Tibial nerve (tissue), 4 donors: ENCODE measurements at regions not wholly inside any gene's neighbourhood (a gene's known extent, or its start where the extent isn't known, plus 50 kb on each side); places are given as distances from the start of the nearest gene placed in this dataset.

Experiments used
- DNase-seq, 2 donors: peaks; one replicate each; pipeline ENCODE4 v3.0.0-alpha.2; 2019; ENCODE audit warnings: low spot score in 2 of 2
- H3K27ac ChIP-seq, 4 donors: fragments of 200-600 bp; sonication (generic) in 3 of 4; one replicate each; pipeline ENCODE4 v1.5.1; 2017 to 2019; ENCODE audit warnings: mild to moderate bottlenecking in 1 of 4
- H3K27me3 ChIP-seq, 2 donors: fragments of 200-600 bp; sonication (generic) in 1 of 2; one replicate each; pipeline versions ENCODE4 v1.5.1 to v1.6.0; 2017 to 2019
- H3K36me3 ChIP-seq, 3 donors: fragments of 200-600 bp; sonication (generic); one replicate each; pipeline ENCODE4 v1.5.1; 2018 to 2019
- H3K4me1 ChIP-seq, 4 donors: fragments of 200-600 bp; sonication (generic) in 3 of 4; one replicate each; pipeline ENCODE4 v1.5.1; 2017 to 2019
- H3K4me3 ChIP-seq, 4 donors: fragments of 200-600 bp; sonication (generic) in 3 of 4; one replicate each; pipeline ENCODE4 v1.5.1; 2017 to 2019; ENCODE audit warnings: mild to moderate bottlenecking in 1 of 4, moderate library complexity in 1 of 4
- H3K9me3 ChIP-seq, 4 donors: fragments of 200-600 bp; sonication (generic) in 3 of 4; one replicate each; pipeline ENCODE4 v1.5.1; 2017 to 2019
- EP300 ChIP-seq, 2 donors: sonication (generic); formaldehyde crosslinking; IDR thresholded peaks; one replicate each; pipeline ENCODE4 v1.6.1; 2017; ENCODE audit warnings: antibody characterized with exemption in 2 of 2, mild to moderate bottlenecking in 1 of 2
- POLR2A ChIP-seq, 2 donors: fragments of 450-650 bp; IDR thresholded peaks; one replicate each; pipeline ENCODE4 v1.6.1; 2017; ENCODE audit warnings: antibody characterized with exemption in 2 of 2, mild to moderate bottlenecking in 2 of 2, moderate library complexity in 2 of 2
- whole genome bisulfite sequencing, 2 donors: methylation state at CpG; one replicate each; pipeline ENCODE4 v1.1.5; 2018; 5-methylcytosine and 5-hydroxymethylcytosine counted together
- TF ChIP-seq, protein P1 (sequence below), 5 experiments: fragments of 200-600 bp in 3 of 5; fragments of 450-650 bp in 2 of 5; sonication (generic) in 3 of 5; IDR thresholded peaks; one replicate each; pipeline ENCODE4 v1.5.1; 2016 to 2019; ENCODE audit warnings: antibody characterized with exemption in 5 of 5, mild to moderate bottlenecking in 3 of 5, moderate library complexity in 2 of 5

DNA sequence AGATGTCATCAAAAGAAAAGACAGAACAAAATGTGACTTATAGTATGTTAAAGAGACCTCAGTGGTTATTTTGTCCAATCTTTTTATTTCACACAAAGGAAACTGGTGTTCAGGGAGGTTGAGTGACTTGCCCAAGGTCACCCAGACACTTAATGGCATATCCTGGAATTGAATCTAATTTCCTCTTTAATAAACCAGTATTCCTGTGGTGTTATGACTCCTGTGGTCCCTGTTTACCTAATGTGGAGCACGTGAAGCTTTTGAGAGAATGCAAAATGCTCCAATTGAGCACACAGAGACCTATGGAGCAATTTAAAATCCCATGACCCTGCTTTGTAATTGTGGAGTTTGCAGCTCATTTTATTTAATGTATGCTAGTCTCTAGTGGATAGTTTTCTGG is 251.9 kb downstream of the REEP3 start:
- no peaks in the 10 kb centered on the region for H3K36me3 ChIP-seq
- H3K4me3 ChIP-seq = no peak overlapping the region
- no peaks in the 10 kb centered on the region for H3K27me3 ChIP-seq
- no peak for TF ChIP-seq POLR2A (IDR thresholded peaks at IDR 0.05)
- TF ChIP-seq, protein P1, sequence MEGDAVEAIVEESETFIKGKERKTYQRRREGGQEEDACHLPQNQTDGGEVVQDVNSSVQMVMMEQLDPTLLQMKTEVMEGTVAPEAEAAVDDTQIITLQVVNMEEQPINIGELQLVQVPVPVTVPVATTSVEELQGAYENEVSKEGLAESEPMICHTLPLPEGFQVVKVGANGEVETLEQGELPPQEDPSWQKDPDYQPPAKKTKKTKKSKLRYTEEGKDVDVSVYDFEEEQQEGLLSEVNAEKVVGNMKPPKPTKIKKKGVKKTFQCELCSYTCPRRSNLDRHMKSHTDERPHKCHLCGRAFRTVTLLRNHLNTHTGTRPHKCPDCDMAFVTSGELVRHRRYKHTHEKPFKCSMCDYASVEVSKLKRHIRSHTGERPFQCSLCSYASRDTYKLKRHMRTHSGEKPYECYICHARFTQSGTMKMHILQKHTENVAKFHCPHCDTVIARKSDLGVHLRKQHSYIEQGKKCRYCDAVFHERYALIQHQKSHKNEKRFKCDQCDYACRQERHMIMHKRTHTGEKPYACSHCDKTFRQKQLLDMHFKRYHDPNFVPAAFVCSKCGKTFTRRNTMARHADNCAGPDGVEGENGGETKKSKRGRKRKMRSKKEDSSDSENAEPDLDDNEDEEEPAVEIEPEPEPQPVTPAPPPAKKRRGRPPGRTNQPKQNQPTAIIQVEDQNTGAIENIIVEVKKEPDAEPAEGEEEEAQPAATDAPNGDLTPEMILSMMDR (IDR thresholded peaks at IDR 0.05) = no peak
- TF ChIP-seq EP300 (IDR thresholded peaks at IDR 0.05) = no peak
- no peak overlapping the region for H3K27ac ChIP-seq
- no peak for DNase-seq
- H3K9me3 ChIP-seq = no peaks in the 10 kb centered on the region
- WGBS, 2 donors = 14 to 44% methylated on average over 1 of the region's 1 CpG
- H3K4me1 ChIP-seq = peaks cover 0 to 7% (median 0%) of the 10 kb centered on the region in 4 donors

- Histone ChIP-seq H3K9me3 (no peaks in the 10 kb centered on the region), H3K36me3 (no peaks in the 10 kb centered on the region), H3K4me1 (peaks cover 0 to 7% (median 0%) of the 10 kb centered on the region in 4 donors), H3K27me3 (no peaks in the 10 kb centered on the region), H3K4me3 (no peak overlapping the region), H3K27ac (no peak overlapping the region)
- TF ChIP-seq EP300 (IDR thresholded peaks at IDR 0.05) (no peak), POLR2A (IDR thresholded peaks at IDR 0.05) (no peak)
- TF ChIP-seq, protein P1 (IDR thresholded peaks at IDR 0.05) = no peak
- DNase-seq = no peak
- 82 to 85% methylated on average over 2 of the region's 2 CpGs for WGBS, 2 donors
These were observed 252.8 kb downstream of the REEP3 start for GRCh38 chr10:63773962-63774361.

- Histone ChIP-seq H3K27ac (no peak overlapping the region), H3K27me3 (no peaks in the 10 kb centered on the region), H3K9me3 (no peaks in the 10 kb centered on the region), H3K36me3 (no peaks in the 10 kb centered on the region), H3K4me1 (no peaks in the 10 kb centered on the region), H3K4me3 (no peak overlapping the region)
- DNase-seq = no peak
- TF ChIP-seq POLR2A (IDR thresholded peaks at IDR 0.05) (no peak), EP300 (IDR thresholded peaks at IDR 0.05) (no peak)
- TF ChIP-seq, protein P1 (IDR thresholded peaks at IDR 0.05) = no peak
- WGBS, 2 donors = 69 to 71% methylated on average over 3 of the region's 3 CpGs
These were observed 258.9 kb downstream of the REEP3 start for GRCh38 chr10:63780101-63780500.

GRCh38 chr10:63781226-63781625 is 260.0 kb downstream of the REEP3 start:
- H3K27ac ChIP-seq = no peak overlapping the region
- TF ChIP-seq EP300 (IDR thresholded peaks at IDR 0.05) = no peak
- no peak for TF ChIP-seq POLR2A (IDR thresholded peaks at IDR 0.05)
- TF ChIP-seq, protein P1 (IDR thresholded peaks at IDR 0.05) = no peak
- DNase-seq = no peak
- no peaks in the 10 kb centered on the region for H3K4me1 ChIP-seq
- H3K36me3 ChIP-seq = no peaks in the 10 kb centered on the region
- H3K27me3 ChIP-seq = no peaks in the 10 kb centered on the region
- 73 to 92% methylated on average over 3 of the region's 3 CpGs for WGBS, 2 donors
- H3K4me3 ChIP-seq = no peak overlapping the region
- no peaks in the 10 kb centered on the region for H3K9me3 ChIP-seq

DNA sequence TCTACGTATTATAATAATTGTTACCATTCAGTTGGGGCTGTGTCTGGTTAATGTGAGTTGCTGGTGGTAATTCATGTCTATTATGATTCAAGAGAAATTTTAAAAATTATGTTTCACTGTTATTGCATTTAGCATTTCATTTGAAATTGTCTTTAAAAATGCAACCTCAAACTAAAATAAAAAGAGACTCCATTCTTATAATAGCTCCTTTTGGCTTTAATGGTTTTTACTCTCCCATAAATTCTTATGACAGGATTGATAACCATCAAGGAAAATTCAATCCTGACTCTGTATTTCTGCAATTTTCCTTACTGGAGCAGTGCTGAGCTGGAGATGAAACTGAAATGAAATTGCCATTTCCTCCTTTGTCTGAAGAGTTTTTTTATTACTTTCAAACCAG is 262.7 kb downstream of the REEP3 start:
- 77 to 92% methylated on average over 1 of the region's 1 CpG for WGBS, 2 donors
- H3K36me3 ChIP-seq = no peaks in the 10 kb centered on the region
- no peak for DNase-seq
- H3K27ac ChIP-seq = no peak overlapping the region
- H3K4me3 ChIP-seq = no peak overlapping the region
- TF ChIP-seq POLR2A (IDR thresholded peaks at IDR 0.05) (no peak), EP300 (IDR thresholded peaks at IDR 0.05) (no peak)
- TF ChIP-seq, protein P1 (IDR thresholded peaks at IDR 0.05) = no peak
- no peaks in the 10 kb centered on the region for H3K4me1 ChIP-seq
- no peaks in the 10 kb centered on the region for H3K9me3 ChIP-seq
- no peaks in the 10 kb centered on the region for H3K27me3 ChIP-seq
